CD14-positive monocyte (primary cell): ENCODE measurements at regions not wholly inside any gene's neighbourhood (a gene's known extent, or its start where the extent isn't known, plus 50 kb on each side); places are given as distances from the start of the nearest gene placed in this dataset.

Experiments
- DNase-seq, 3 donors: peaks; one replicate each; pipeline ENCODE4 v3.0.0-alpha.2; 2011 to 2022
- H2AFZ ChIP-seq: 2 replicates; pipeline ENCODE4 v1.6.0; 2012; ENCODE audit warnings: mild to moderate bottlenecking, low read depth, low read length, inconsistent platforms; ENCODE audit not compliant: insufficient read depth, poor library complexity, severe bottlenecking
- H3K27ac ChIP-seq, 2 donors: 1 replicate in 1 of 2; 2 replicates in 1 of 2; pipeline ENCODE4 v1.5.1; 2012 to 2013; ENCODE audit warnings: low read length in 2 of 2, control low read depth in 1 of 2, inconsistent platforms in 1 of 2, low read depth in 1 of 2, mild to moderate bottlenecking in 1 of 2
- H3K27me3 ChIP-seq, 2 donors: one replicate each; pipeline versions ENCODE4 v1.6.0 to v1.6.1; 2011 to 2013; ENCODE audit warnings: low read length in 2 of 2; ENCODE audit not compliant: control insufficient read depth in 2 of 2, insufficient read depth in 2 of 2
- H3K36me3 ChIP-seq, 2 donors: replicated peaks in 1 of 2; 1 replicate in 1 of 2; 2 replicates in 1 of 2; pipeline versions ENCODE4 v1.5.1 to v1.6.1; 2012 to 2013; ENCODE audit warnings: low read length in 2 of 2, control low read depth in 1 of 2, inconsistent platforms in 1 of 2, mild to moderate bottlenecking in 1 of 2; ENCODE audit not compliant: insufficient read depth in 2 of 2, control insufficient read depth in 1 of 2
- H3K4me1 ChIP-seq, 2 donors: 1 replicate in 1 of 2; 2 replicates in 1 of 2; pipeline versions ENCODE4 v1.5.1 to v1.6.1; 2012 to 2013; ENCODE audit warnings: low read length in 2 of 2, control low read depth in 1 of 2, inconsistent platforms in 1 of 2, mild to moderate bottlenecking in 1 of 2, moderate library complexity in 1 of 2; ENCODE audit not compliant: insufficient read depth in 2 of 2, control insufficient read depth in 1 of 2
- H3K4me2 ChIP-seq: replicated peaks from 2 replicates; pipeline ENCODE3; 2012; ENCODE audit warnings: low read length, moderate library complexity, mild to moderate bottlenecking; ENCODE audit not compliant: poor library complexity, severe bottlenecking; ENCODE audit errors: extremely low read depth
- H3K4me3 ChIP-seq, 3 experiments: fragments of 200-600 bp in 1 of 3; sonication (generic) in 1 of 3; replicated peaks in 1 of 3; 1 replicate in 2 of 3; 2 replicates in 1 of 3; pipeline ENCODE4 v1.5.1; 2011 to 2013; ENCODE audit warnings: low read length in 3 of 3, mild to moderate bottlenecking in 3 of 3, control low read depth in 2 of 3, low read depth in 2 of 3, inconsistent platforms in 1 of 3, moderate library complexity in 1 of 3
- H3K79me2 ChIP-seq: 2 replicates; pipeline ENCODE4 v1.6.0; 2012; ENCODE audit warnings: mild to moderate bottlenecking, control low read depth, inconsistent platforms, low read length, moderate library complexity; ENCODE audit not compliant: insufficient read depth
- H3K9ac ChIP-seq: 2 replicates; pipeline ENCODE4 v1.6.0; 2017; ENCODE audit warnings: low read length, mild to moderate bottlenecking; ENCODE audit not compliant: insufficient read depth, poor library complexity, severe bottlenecking
- H3K9me3 ChIP-seq, 2 donors: replicated peaks in 1 of 2; 1 replicate in 1 of 2; 2 replicates in 1 of 2; pipeline versions ENCODE4 v1.5.1 to v1.6.1; 2012 to 2013; ENCODE audit warnings: low read length in 2 of 2, control low read depth in 1 of 2; ENCODE audit not compliant: control insufficient read depth in 1 of 2, insufficient read depth in 1 of 2
- H4K20me1 ChIP-seq: 2 replicates; pipeline ENCODE4 v1.6.0; 2012; ENCODE audit warnings: mild to moderate bottlenecking, low read length, control low read depth, moderate library complexity; ENCODE audit not compliant: insufficient read depth
- H3K27ac Mint-ChIP-seq, 7 donors: one replicate each; pipeline ENCODE4 v1.8.0; 2020; ENCODE audit warnings: mild to moderate bottlenecking in 7 of 7, mixed read lengths in 7 of 7, moderate library complexity in 6 of 7, inconsistent platforms in 2 of 7
- H3K27me3 Mint-ChIP-seq, 3 donors: one replicate each; pipeline ENCODE4 v1.8.0; 2021 to 2022; ENCODE audit warnings: low read depth in 3 of 3, mild to moderate bottlenecking in 3 of 3, mixed read lengths in 3 of 3, moderate library complexity in 3 of 3, inconsistent platforms in 1 of 3
- H3K36me3 Mint-ChIP-seq, 2 donors: one replicate each; pipeline ENCODE4 v1.8.0; 2020; ENCODE audit warnings: mixed read lengths in 2 of 2, inconsistent platforms in 1 of 2, mild to moderate bottlenecking in 1 of 2
- H3K4me1 Mint-ChIP-seq: one replicate; pipeline ENCODE4 v1.8.0; 2020; ENCODE audit warnings: mild to moderate bottlenecking, mixed read lengths
- H3K4me3 Mint-ChIP-seq, 2 donors: one replicate each; pipeline ENCODE4 v1.8.0; 2020; ENCODE audit warnings: mild to moderate bottlenecking in 2 of 2, mixed read lengths in 2 of 2, moderate library complexity in 1 of 2
- H3K9me3 Mint-ChIP-seq, 7 donors: one replicate each; pipeline ENCODE4 v1.8.0; 2020 to 2022; ENCODE audit warnings: mixed read lengths in 7 of 7, mild to moderate bottlenecking in 6 of 7, moderate library complexity in 6 of 7, inconsistent platforms in 2 of 7
- CTCF ChIP-seq: fragments of 200-600 bp; IDR thresholded peaks from one replicate; pipeline ENCODE4 v1.8.0; 2022; ENCODE audit warnings: antibody characterized with exemption, mild to moderate bottlenecking
- WGBS: methylation state at CpG from one replicate; pipeline ENCODE4 v1.1.5; 2013; ENCODE audit warnings: missing lambda C conversion rate; ENCODE audit not compliant: insufficient coverage; 5-methylcytosine and 5-hydroxymethylcytosine counted together
- intact Hi-C, 2 donors: fragments of 100-400 bp; cut with micrococcal nuclease; formaldehyde crosslinking; loops; one replicate each; pipeline versions ENCODE4 v1.15.0 to v1.15.1; 2023

DNA sequence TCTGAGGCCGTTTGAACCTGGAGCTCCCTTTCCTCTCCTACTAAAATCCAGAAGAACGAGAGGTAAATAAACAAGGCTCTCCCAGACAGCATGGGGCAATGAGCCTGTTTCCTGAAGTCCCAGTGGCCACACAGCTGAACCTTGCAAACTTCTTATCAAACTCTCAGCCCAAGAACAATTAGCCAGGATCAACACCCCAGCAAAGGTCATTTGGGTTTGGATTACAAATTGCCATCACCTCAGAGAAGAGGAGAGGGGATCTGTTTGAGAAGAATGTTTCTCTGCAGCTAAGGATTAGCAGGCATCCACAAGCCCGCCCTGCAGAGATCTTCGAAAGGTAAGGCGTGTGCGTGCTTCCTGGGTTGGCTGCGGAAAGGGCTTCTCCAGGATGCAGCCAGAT lies 201.9 kb upstream of the SOX1 start:
- intact Hi-C loops: no loop called here
- H3K27ac Mint-ChIP-seq: no peak overlapping the region
- H3K9me3 Mint-ChIP-seq: peaks cover 3 to 19% (median 7%) of the 10 kb centered on the region in 7 donors
- Histone ChIP-seq H4K20me1 (no peaks in the 10 kb centered on the region), H3K27ac (no peak overlapping the region), H3K4me2 (no peak overlapping the region), H3K4me3 (no peak overlapping the region), H3K4me1 (no peaks in the 10 kb centered on the region), H3K36me3 (no peaks in the 10 kb centered on the region), H2AFZ (no peak overlapping the region), H3K79me2 (no peaks in the 10 kb centered on the region), H3K9me3 (peaks cover 0 to 10% of the 10 kb centered on the region in 2 donors), H3K9ac (no peak overlapping the region), H3K27me3 (no peaks in the 10 kb centered on the region)
- H3K36me3 Mint-ChIP-seq: no peaks in the 10 kb centered on the region
- H3K4me1 Mint-ChIP-seq: no peaks in the 10 kb centered on the region
- TF ChIP-seq CTCF: no peak
- WGBS: 80% methylated on average over 6 of the region's 7 CpGs
- H3K4me3 Mint-ChIP-seq: no peak overlapping the region
- DNase-seq: no peak
- H3K27me3 Mint-ChIP-seq: peaks cover 0 to 2% (median 1%) of the 10 kb centered on the region in 3 donors

- Histone ChIP-seq H3K4me2 (no peak overlapping the region), H3K9me3 (peaks cover 0 to 10% of the 10 kb centered on the region in 2 donors), H3K27me3 (no peaks in the 10 kb centered on the region), H4K20me1 (no peaks in the 10 kb centered on the region), H3K36me3 (no peaks in the 10 kb centered on the region), H3K79me2 (no peaks in the 10 kb centered on the region), H3K9ac (no peak overlapping the region), H3K4me1 (no peaks in the 10 kb centered on the region), H2AFZ (no peak overlapping the region), H3K27ac (no peak overlapping the region), H3K4me3 (no peak overlapping the region)
- TF ChIP-seq CTCF: no peak
- intact Hi-C loops: no loop called here
- Mint-ChIP-seq H3K9me3 (peaks cover 3 to 15% (median 7%) of the 10 kb centered on the region in 7 donors), H3K36me3 (no peaks in the 10 kb centered on the region), H3K4me1 (no peaks in the 10 kb centered on the region), H3K27ac (no peak overlapping the region), H3K27me3 (peaks cover 0 to 2% (median 1%) of the 10 kb centered on the region in 3 donors), H3K4me3 (no peak overlapping the region)
- WGBS: 81% methylated on average over 7 of the region's 8 CpGs
- DNase-seq: no peak
Measured at GRCh38 chr13:111865826-111866225, 201.1 kb upstream of the SOX1 start.
